A549 (cell line): ENCODE measurements at regions not wholly inside any gene's neighbourhood (a gene's known extent, or its start where the extent isn't known, plus 50 kb on each side); places are given as distances from the start of the nearest gene placed in this dataset.

ENCODE experiments used
- BCL3 ChIP-seq: fragments of >200 bp; sonication (Bioruptor Twin); formaldehyde crosslinking; IDR thresholded peaks from 3 replicates; pipeline ENCODE4 v1.6.1; 2016
- BHLHE40 ChIP-seq: IDR thresholded peaks from 2 replicates; pipeline ENCODE4 v1.6.1; 2012; ENCODE audit warnings: low read depth, low read length, inconsistent platforms
- CTCF ChIP-seq: fragments of >200 bp; sonication (Bioruptor Twin); formaldehyde crosslinking; IDR thresholded peaks from 3 replicates; pipeline ENCODE4 v1.5.1; 2016
- E2F6 ChIP-seq: IDR thresholded peaks from 2 replicates; pipeline ENCODE4 v1.6.1; 2012; ENCODE audit warnings: low read depth, borderline replicate concordance
- EHF ChIP-seq: fragments of 250-450 bp; sonication (Bioruptor Pico); IDR thresholded peaks from 2 replicates; pipeline ENCODE4 v1.5.0; 2020; ENCODE audit warnings: mild to moderate bottlenecking
- FOSL2 ChIP-seq, 2 experiments: fragments of 450-650 bp in 1 of 2; fragments of >200 bp in 1 of 2; sonication (Bioruptor Twin) in 1 of 2; formaldehyde crosslinking; IDR thresholded peaks; 2 replicates each; pipeline versions ENCODE4 v1.5.0 to v1.6.1; 2016 to 2020; ENCODE audit warnings: mild to moderate bottlenecking in 1 of 2, moderate library complexity in 1 of 2
- FOXS1 ChIP-seq: fragments of 250-450 bp; sonication (Bioruptor Pico); IDR thresholded peaks from 2 replicates; pipeline ENCODE4 v1.5.0; 2020; ENCODE audit warnings: mild to moderate bottlenecking, moderate library complexity
- HDAC2 ChIP-seq: fragments of 200-600 bp; sonication (generic); IDR thresholded peaks from 2 replicates; pipeline ENCODE4 v1.6.1; 2016
- HES2 ChIP-seq: fragments of >200 bp; sonication (Bioruptor Twin); formaldehyde crosslinking; IDR thresholded peaks from 2 replicates; pipeline ENCODE4 v1.6.1; 2016
- HOXA7 ChIP-seq: fragments of 250-450 bp; sonication (Bioruptor Pico); IDR thresholded peaks from 2 replicates; pipeline ENCODE4 v1.5.0; 2020; ENCODE audit warnings: mild to moderate bottlenecking, moderate library complexity
- HOXB13 ChIP-seq: fragments of 250-450 bp; sonication (Bioruptor Pico); IDR thresholded peaks from 2 replicates; pipeline ENCODE4 v1.5.0; 2020; ENCODE audit warnings: low read depth, mild to moderate bottlenecking, moderate library complexity
- JUN ChIP-seq, 2 experiments: fragments of >200 bp; sonication (Bioruptor Twin); formaldehyde crosslinking; IDR thresholded peaks; 2 replicates in 1 of 2; 3 replicates in 1 of 2; pipeline ENCODE4 v1.6.1; 2016 to 2017
- MAX ChIP-seq: IDR thresholded peaks from 2 replicates; pipeline ENCODE4 v1.6.1; 2012
- MAZ ChIP-seq: fragments of 150-350 bp; IDR thresholded peaks from 2 replicates; pipeline ENCODE4 v1.6.1; 2014; ENCODE audit warnings: antibody characterized with exemption, low read depth, low read length, borderline replicate concordance
- NFE2L2 ChIP-seq: fragments of 150-350 bp; conservative IDR thresholded peaks from 2 replicates; pipeline ENCODE4 v1.6.1; 2014; ENCODE audit warnings: low read length
- NPAS2 ChIP-seq: fragments of 250-450 bp; sonication (Bioruptor Pico); IDR thresholded peaks from 2 replicates; pipeline ENCODE4 v1.8.0; 2022; ENCODE audit warnings: mild to moderate bottlenecking, moderate library complexity, borderline replicate concordance
- POLR2A ChIP-seq: IDR thresholded peaks from 2 replicates; pipeline ENCODE4 v1.6.1; 2012; ENCODE audit warnings: mild to moderate bottlenecking, low read length
- POLR2AphosphoS2 ChIP-seq: conservative IDR thresholded peaks from 2 replicates; pipeline ENCODE4 v1.6.1; 2012; ENCODE audit warnings: low read length, improper control_type of control experiment, inconsistent platforms
- RAD21 ChIP-seq, 2 experiments: fragments of >200 bp in 1 of 2; sonication (Bioruptor Twin) in 1 of 2; formaldehyde crosslinking in 1 of 2; IDR thresholded peaks in 1 of 2; conservative IDR thresholded peaks in 1 of 2; 2 replicates in 1 of 2; 3 replicates in 1 of 2; pipeline ENCODE4 v1.6.1; 2012 to 2018; ENCODE audit warnings: inconsistent platforms in 1 of 2
- RARB ChIP-seq: fragments of 250-450 bp; sonication (Bioruptor Pico); IDR thresholded peaks from 2 replicates; pipeline ENCODE4 v1.8.0; 2021; ENCODE audit warnings: mild to moderate bottlenecking, moderate library complexity
- RCOR1 ChIP-seq: fragments of 150-350 bp; IDR thresholded peaks from 2 replicates; pipeline ENCODE4 v1.6.1; 2014; ENCODE audit warnings: antibody characterized with exemption, low read length, low read depth
- REST ChIP-seq: fragments of 200-600 bp; sonication (generic); IDR thresholded peaks from 2 replicates; pipeline ENCODE4 v1.6.1; 2016; ENCODE audit warnings: antibody characterized with exemption, mild to moderate bottlenecking, moderate library complexity
- RFX5 ChIP-seq: fragments of 450-650 bp; IDR thresholded peaks from 2 replicates; pipeline ENCODE4 v1.7.1; 2014; ENCODE audit warnings: antibody characterized with exemption, mild to moderate bottlenecking, moderate library complexity
- RNF2 ChIP-seq: fragments of 200-600 bp; sonication (generic); IDR thresholded peaks from 2 replicates; pipeline ENCODE4 v1.6.1; 2016; ENCODE audit warnings: low read depth, mild to moderate bottlenecking, antibody characterized with exemption, moderate library complexity, borderline replicate concordance
- TFCP2L1 ChIP-seq: fragments of 250-450 bp; sonication (Bioruptor Pico); IDR thresholded peaks from 2 replicates; pipeline ENCODE4 v1.5.0; 2021; ENCODE audit warnings: mild to moderate bottlenecking
- TP53 ChIP-seq: fragments of 250-450 bp; sonication (Bioruptor Pico); IDR thresholded peaks from 2 replicates; pipeline ENCODE4 v1.5.0; 2021; ENCODE audit warnings: mild to moderate bottlenecking, moderate library complexity
- USF2 ChIP-seq: fragments of 450-650 bp; IDR thresholded peaks from 2 replicates; pipeline ENCODE4 v1.6.1; 2014; ENCODE audit warnings: antibody characterized with exemption
- ZNF302 ChIP-seq: fragments of 250-450 bp; sonication (Bioruptor Pico); IDR thresholded peaks from 2 replicates; pipeline ENCODE4 v1.9.0; 2021; ENCODE audit warnings: inconsistent platforms, mild to moderate bottlenecking, moderate library complexity
- ZSCAN20 ChIP-seq: fragments of 250-450 bp; sonication (Bioruptor Pico); IDR thresholded peaks from 2 replicates; pipeline ENCODE4 v1.8.0; 2022; ENCODE audit warnings: mild to moderate bottlenecking, moderate library complexity
- TF ChIP-seq, protein P1 (sequence below): fragments of 150-350 bp; IDR thresholded peaks from 2 replicates; pipeline ENCODE4 v1.6.1; 2014; ENCODE audit warnings: low read depth, mild to moderate bottlenecking, low read length
- TF ChIP-seq, protein P2 (sequence below): fragments of 250-450 bp; sonication (Bioruptor Pico); IDR thresholded peaks from 2 replicates; pipeline ENCODE4 v1.5.0; 2020; ENCODE audit warnings: low read depth, mild to moderate bottlenecking, moderate library complexity

DNA sequence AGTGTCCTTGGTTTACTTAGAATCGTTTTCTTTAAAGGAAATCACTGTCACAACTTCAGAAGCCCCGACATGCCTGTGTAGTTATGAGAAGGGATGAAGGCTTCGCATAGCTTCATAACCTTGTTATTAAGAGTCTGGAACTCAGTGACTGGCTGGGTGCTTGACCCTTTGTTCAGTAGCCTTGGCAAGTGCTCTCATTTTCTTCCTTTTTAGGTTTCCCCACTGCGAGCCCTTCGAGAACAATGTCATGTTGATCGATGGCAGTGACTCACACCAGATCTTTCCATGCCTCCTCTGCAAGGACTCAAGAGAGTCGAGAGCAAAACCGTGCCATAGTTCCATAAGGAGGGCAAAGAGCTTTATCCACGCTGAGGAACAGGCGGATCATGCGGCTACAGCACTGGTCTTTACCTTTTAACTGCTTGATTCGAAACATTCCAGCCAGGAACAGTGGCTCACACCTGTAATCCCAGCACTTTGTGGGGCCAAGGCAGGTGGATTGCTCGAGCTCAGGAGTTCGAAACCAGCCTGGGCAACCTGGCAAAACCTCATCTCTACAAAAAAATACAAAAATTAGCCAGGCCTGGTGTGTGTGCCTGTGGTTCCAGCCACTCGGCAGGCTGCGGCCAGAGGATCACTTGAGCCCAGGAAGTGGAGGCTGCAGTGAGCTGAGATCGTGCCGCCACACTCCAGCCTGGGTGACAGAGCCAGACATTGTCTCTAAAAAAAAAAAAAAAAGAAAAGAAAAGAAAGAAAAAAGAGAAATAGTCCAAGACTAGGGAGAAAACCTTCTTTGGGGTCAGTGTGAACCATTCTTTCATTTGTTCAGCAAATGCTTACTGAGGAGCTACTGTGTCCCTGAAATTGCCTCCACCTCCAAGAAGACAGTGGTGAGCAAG is 95.4 kb upstream of the ERRFI1 start (continued):
- TF ChIP-seq HOXA7 (CRISPR knock-in tag) (no peak), FOSL2 (IDR thresholded peaks at IDR 0.05) (no peak), FOSL2 (CRISPR knock-in tag; IDR thresholded peaks at IDR 0.05) (peak; percentile 70), HDAC2 (no peak), E2F6 (no peak), ZNF302 (no peak), RFX5 (no peak), ZSCAN20 (CRISPR knock-in tag) (0 out of 2 replicates have a peak, but pooled peaks have one; percentile 35), RAD21 (conservative IDR thresholded peaks at IDR 0.05 in 1 of 2, IDR thresholded peaks at IDR 0.05 in 1 of 2) (no peak), JUN (IDR thresholded peaks at IDR 0.05) (peak in 1 of 2 experiments; percentile 11; a peak in 1 of 5 replicates), MAZ (no peak), BHLHE40 (no peak), HOXB13 (CRISPR knock-in tag) (no peak), USF2 (no peak), BCL3 (no peak), RNF2 (no peak), POLR2AphosphoS2 (no peak), RCOR1 (no peak), REST (no peak), CTCF (no peak), NPAS2 (CRISPR knock-in tag) (no peak), MAX (peak; percentile 68; the same call in 1 of the 2 replicates), FOXS1 (CRISPR knock-in tag) (no peak), POLR2A (no peak), TFCP2L1 (no peak), RARB (CRISPR knock-in tag) (no peak), EHF (CRISPR knock-in tag) (no peak), TP53 (no peak), HES2 (no peak), NFE2L2 (no peak)
- TF ChIP-seq, protein P1, sequence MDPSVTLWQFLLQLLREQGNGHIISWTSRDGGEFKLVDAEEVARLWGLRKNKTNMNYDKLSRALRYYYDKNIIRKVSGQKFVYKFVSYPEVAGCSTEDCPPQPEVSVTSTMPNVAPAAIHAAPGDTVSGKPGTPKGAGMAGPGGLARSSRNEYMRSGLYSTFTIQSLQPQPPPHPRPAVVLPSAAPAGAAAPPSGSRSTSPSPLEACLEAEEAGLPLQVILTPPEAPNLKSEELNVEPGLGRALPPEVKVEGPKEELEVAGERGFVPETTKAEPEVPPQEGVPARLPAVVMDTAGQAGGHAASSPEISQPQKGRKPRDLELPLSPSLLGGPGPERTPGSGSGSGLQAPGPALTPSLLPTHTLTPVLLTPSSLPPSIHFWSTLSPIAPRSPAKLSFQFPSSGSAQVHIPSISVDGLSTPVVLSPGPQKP = no peak
- TF ChIP-seq, protein P2, sequence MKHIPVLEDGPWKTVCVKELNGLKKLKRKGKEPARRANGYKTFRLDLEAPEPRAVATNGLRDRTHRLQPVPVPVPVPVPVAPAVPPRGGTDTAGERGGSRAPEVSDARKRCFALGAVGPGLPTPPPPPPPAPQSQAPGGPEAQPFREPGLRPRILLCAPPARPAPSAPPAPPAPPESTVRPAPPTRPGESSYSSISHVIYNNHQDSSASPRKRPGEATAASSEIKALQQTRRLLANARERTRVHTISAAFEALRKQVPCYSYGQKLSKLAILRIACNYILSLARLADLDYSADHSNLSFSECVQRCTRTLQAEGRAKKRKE = no peak
